H9 (cell line): ENCODE measurements at regions not wholly inside any gene's neighbourhood (a gene's known extent, or its start where the extent isn't known, plus 50 kb on each side); places are given as distances from the start of the nearest gene placed in this dataset.
A peak's percentile ranks its signal among the peaks of the same experiment; 100 is the strongest.

ENCODE experiments used
- DNase-seq: peaks from one replicate; pipeline ENCODE4 v3.0.0-alpha.2; 2017
- H2AFZ ChIP-seq: one replicate; pipeline ENCODE4 v1.6.1; 2013; ENCODE audit warnings: mild to moderate bottlenecking, low read length, control low read depth, moderate library complexity
- H2AK5ac ChIP-seq: 2 replicates; pipeline ENCODE4 v1.6.1; 2013; ENCODE audit warnings: low read length, control low read depth, mixed read lengths; ENCODE audit not compliant: insufficient read length
- H2BK120ac ChIP-seq: one replicate; pipeline ENCODE4 v1.6.1; 2013; ENCODE audit warnings: low read depth, mild to moderate bottlenecking, low read length, control low read depth, inconsistent platforms; ENCODE audit not compliant: poor library complexity, severe bottlenecking
- H2BK12ac ChIP-seq: 2 replicates; pipeline ENCODE4 v1.6.1; 2013; ENCODE audit warnings: low read length, control low read depth, mixed read lengths, low read depth; ENCODE audit not compliant: insufficient read length
- H2BK15ac ChIP-seq: 2 replicates; pipeline ENCODE4 v1.6.1; 2013; ENCODE audit warnings: low read depth, low read length, control low read depth
- H2BK20ac ChIP-seq: one replicate; pipeline ENCODE4 v1.6.1; 2013; ENCODE audit warnings: low read depth, mild to moderate bottlenecking, low read length, control low read depth, inconsistent platforms; ENCODE audit not compliant: poor library complexity, severe bottlenecking
- H2BK5ac ChIP-seq: 2 replicates; pipeline ENCODE4 v1.6.1; 2013; ENCODE audit warnings: low read length, control low read depth, mixed read lengths; ENCODE audit not compliant: insufficient read length
- H3K14ac ChIP-seq: 2 replicates; pipeline ENCODE4 v1.6.1; 2013; ENCODE audit warnings: low read length, control low read depth; ENCODE audit not compliant: insufficient read depth
- H3K18ac ChIP-seq: 2 replicates; pipeline ENCODE4 v1.6.1; 2013; ENCODE audit warnings: low read depth, mild to moderate bottlenecking, mixed read lengths, low read length, control low read depth; ENCODE audit not compliant: insufficient read length
- H3K23ac ChIP-seq: 2 replicates; pipeline ENCODE4 v1.6.1; 2013; ENCODE audit warnings: low read length, control low read depth, mixed read lengths, low read depth; ENCODE audit not compliant: insufficient read length
- H3K23me2 ChIP-seq: 2 replicates; pipeline ENCODE4 v1.6.1; 2013; ENCODE audit warnings: low read depth, mild to moderate bottlenecking, mixed read lengths, low read length, control low read depth; ENCODE audit not compliant: insufficient read length, poor library complexity, severe bottlenecking
- H3K27ac ChIP-seq: 2 replicates; pipeline ENCODE4 v1.5.1; 2013; ENCODE audit warnings: low read length, control low read depth, mixed read lengths, low read depth; ENCODE audit not compliant: insufficient read length
- H3K27me3 ChIP-seq: 2 replicates; pipeline ENCODE4 v1.6.1; 2013; ENCODE audit warnings: low read length, control low read depth, inconsistent platforms; ENCODE audit not compliant: insufficient read depth
- H3K4ac ChIP-seq: 2 replicates; pipeline ENCODE4 v1.6.1; 2013; ENCODE audit warnings: low read depth, mild to moderate bottlenecking, control low read depth, inconsistent platforms, low read length, moderate library complexity
- H3K4me1 ChIP-seq: 2 replicates; pipeline ENCODE4 v1.6.1; 2013; ENCODE audit warnings: low read length, control low read depth, inconsistent platforms; ENCODE audit not compliant: insufficient read depth
- H3K4me2 ChIP-seq: 2 replicates; pipeline ENCODE4 v1.6.1; 2013; ENCODE audit warnings: low read length, control low read depth, mixed read lengths; ENCODE audit not compliant: insufficient read length, insufficient read depth
- H3K56ac ChIP-seq: 2 replicates; pipeline ENCODE4 v1.6.1; 2013; ENCODE audit warnings: low read depth, mild to moderate bottlenecking, mixed read lengths, low read length, control low read depth; ENCODE audit not compliant: insufficient read length
- H3K79me1 ChIP-seq: 2 replicates; pipeline ENCODE4 v1.6.1; 2013; ENCODE audit warnings: low read depth, mild to moderate bottlenecking, moderate library complexity, low read length, control low read depth, inconsistent platforms; ENCODE audit not compliant: insufficient read depth, poor library complexity, severe bottlenecking
- H3K79me2 ChIP-seq: 2 replicates; pipeline ENCODE4 v1.6.1; 2013; ENCODE audit warnings: low read length, control low read depth, inconsistent platforms; ENCODE audit not compliant: insufficient read depth
- H3K9ac ChIP-seq: 2 replicates; pipeline ENCODE4 v1.6.1; 2013; ENCODE audit warnings: low read length, control low read depth, mixed read lengths; ENCODE audit not compliant: insufficient read length; ENCODE audit errors: extremely low read depth
- H3K9me3 ChIP-seq: one replicate; pipeline ENCODE4 v1.6.1; 2013; ENCODE audit warnings: low read depth, low read length, inconsistent platforms; ENCODE audit not compliant: control insufficient read depth
- H3T11ph ChIP-seq: one replicate; pipeline ENCODE4 v1.6.1; 2013; ENCODE audit warnings: mild to moderate bottlenecking, low read length, control low read depth, inconsistent platforms
- H4K20me1 ChIP-seq: one replicate; pipeline ENCODE4 v1.6.1; 2013; ENCODE audit not compliant: control insufficient read depth, insufficient read length, insufficient read depth
- H4K5ac ChIP-seq: 2 replicates; pipeline ENCODE4 v1.6.1; 2013; ENCODE audit warnings: low read depth, mild to moderate bottlenecking, mixed read lengths, low read length, control low read depth; ENCODE audit not compliant: insufficient read length
- H4K8ac ChIP-seq: replicated peaks from 2 replicates; pipeline ENCODE4 v1.6.1; 2013; ENCODE audit warnings: low read length, control low read depth, mixed read lengths, low read depth; ENCODE audit not compliant: insufficient read length
- H4K91ac ChIP-seq: 2 replicates; pipeline ENCODE4 v1.6.1; 2013; ENCODE audit warnings: low read depth, mild to moderate bottlenecking, moderate library complexity, mixed read lengths, low read length, control low read depth; ENCODE audit not compliant: insufficient read length
- H3K27ac Mint-ChIP-seq, 3 experiments: 2 replicates in 2 of 3; 3 replicates in 1 of 3; pipeline ENCODE4 v1.8.0; 2020 to 2021; ENCODE audit warnings: mixed read lengths in 3 of 3, mild to moderate bottlenecking in 1 of 3, moderate library complexity in 1 of 3
- H3K27me3 Mint-ChIP-seq: 2 replicates; pipeline ENCODE4 v1.8.0; 2021; ENCODE audit warnings: low read depth, mild to moderate bottlenecking, moderate library complexity, mixed read lengths
- H3K36me3 Mint-ChIP-seq, 3 experiments: 2 replicates in 2 of 3; 3 replicates in 1 of 3; pipeline ENCODE4 v1.8.0; 2020 to 2021; ENCODE audit warnings: low read depth in 3 of 3, mixed read lengths in 3 of 3; ENCODE audit not compliant: insufficient read depth in 1 of 3
- H3K4me1 Mint-ChIP-seq, 2 experiments: 2 replicates each; pipeline ENCODE4 v1.8.0; 2020; ENCODE audit warnings: mixed read lengths in 2 of 2
- H3K4me3 Mint-ChIP-seq, 2 experiments: 2 replicates in 1 of 2; 3 replicates in 1 of 2; pipeline ENCODE4 v1.8.0; 2020 to 2021; ENCODE audit warnings: mild to moderate bottlenecking in 2 of 2, mixed read lengths in 2 of 2, moderate library complexity in 1 of 2
- H3K9me3 Mint-ChIP-seq, 2 experiments: 2 replicates in 1 of 2; 3 replicates in 1 of 2; pipeline ENCODE4 v1.8.0; 2020; ENCODE audit warnings: mild to moderate bottlenecking in 2 of 2, mixed read lengths in 2 of 2, moderate library complexity in 1 of 2
- CTCF ChIP-seq: fragments of 200-600 bp; sonication (generic); conservative IDR thresholded peaks from 3 replicates; pipeline ENCODE4 v1.8.0; 2021; ENCODE audit warnings: antibody characterized with exemption, mild to moderate bottlenecking
- WGBS: extraction: QIAGEN DNeasy Blood & Tissue Kit; methylation state at CpG from one replicate; pipeline ENCODE4 v1.1.7; 2013; ENCODE audit warnings: missing lambda C conversion rate, low lambda C conversion rate, mixed read lengths; ENCODE audit not compliant: insufficient read length; ENCODE audit errors: extremely low coverage; 5-methylcytosine and 5-hydroxymethylcytosine counted together

DNA sequence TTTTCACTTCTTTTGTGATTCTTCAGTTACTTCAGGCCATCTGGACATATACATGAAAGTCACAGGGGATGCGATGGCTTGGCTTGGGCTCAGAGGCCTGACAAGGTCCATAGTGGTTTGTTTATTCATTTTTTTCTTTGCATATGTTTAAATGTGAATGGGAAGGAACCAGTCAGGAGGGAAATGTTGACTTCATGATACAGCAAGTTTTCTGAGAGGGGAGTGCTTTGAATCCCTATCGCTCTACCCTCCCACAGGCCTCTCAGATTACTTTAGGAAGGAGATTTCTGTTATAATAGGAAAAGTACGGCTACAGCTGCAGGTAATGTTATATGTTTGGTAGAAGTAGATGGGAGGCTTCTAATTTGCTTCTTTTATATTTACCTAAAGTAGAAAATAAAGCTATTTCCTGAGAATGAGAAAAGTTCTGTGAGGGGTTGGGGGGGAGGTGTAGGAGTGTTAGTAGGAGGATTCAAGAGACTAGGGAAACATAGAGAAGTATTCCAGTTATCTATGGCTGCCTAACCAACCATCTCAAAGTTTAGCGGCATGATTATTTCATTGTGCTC, 322.9 kb downstream of the RAPGEF2 start:
- H3K4me2 ChIP-seq: no peak overlapping the region
- no peak overlapping the region for H3K4me3 Mint-ChIP-seq
- no peak overlapping the region for H2BK12ac ChIP-seq
- no peak overlapping the region for H3K18ac ChIP-seq
- H3K4me1 Mint-ChIP-seq: peaks cover 0 to 3% of the 10 kb centered on the region in 2 experiments; a peak in 2 of 4 replicates
- H3K36me3 Mint-ChIP-seq: no peaks in the 10 kb centered on the region
- no peaks in the 10 kb centered on the region for H3K79me1 ChIP-seq
- no peak overlapping the region for H2BK20ac ChIP-seq
- H3K56ac ChIP-seq: no peak overlapping the region
- H3T11ph ChIP-seq: no peak overlapping the region
- no peaks in the 10 kb centered on the region for H3K23me2 ChIP-seq
- no peak for DNase-seq
- no peak overlapping the region for H2AFZ ChIP-seq
- H2BK120ac ChIP-seq: no peak overlapping the region
- no peak overlapping the region for H4K8ac ChIP-seq
- H3K4ac ChIP-seq: no peak overlapping the region
- no peak overlapping the region for H3K14ac ChIP-seq
- no peaks in the 10 kb centered on the region for H3K27me3 ChIP-seq
- no peak overlapping the region for H4K5ac ChIP-seq
- TF ChIP-seq CTCF: no peak
- H3K27ac Mint-ChIP-seq: peak overlapping the region in 1 of 3 experiments; percentile 21; a peak in 2 of 7 replicates
- no peaks in the 10 kb centered on the region for H3K79me2 ChIP-seq
- H2BK15ac ChIP-seq: no peak overlapping the region
- H4K20me1 ChIP-seq: no peaks in the 10 kb centered on the region
- WGBS: no CpG with 5 or more reads among the region's 4 CpGs
- no peaks in the 10 kb centered on the region for H3K9me3 Mint-ChIP-seq
- no peak overlapping the region for H3K27ac ChIP-seq
- no peak overlapping the region for H4K91ac ChIP-seq
- H2BK5ac ChIP-seq: no peak overlapping the region
- peaks cover 2% of the 10 kb centered on the region for H3K27me3 Mint-ChIP-seq
- no peaks in the 10 kb centered on the region for H3K9me3 ChIP-seq
- no peak overlapping the region for H2AK5ac ChIP-seq
- H3K4me1 ChIP-seq: peaks cover 2% of the 10 kb centered on the region; the same call in 1 of the 2 replicates
- H3K23ac ChIP-seq: no peak overlapping the region
- H3K9ac ChIP-seq: no peak overlapping the region
